ENCODE measurements at regions not wholly inside any gene's neighbourhood (a gene's known extent, or its start where the extent isn't known, plus 50 kb on each side); places are given as distances from the start of the nearest gene placed in this dataset.

DNA sequence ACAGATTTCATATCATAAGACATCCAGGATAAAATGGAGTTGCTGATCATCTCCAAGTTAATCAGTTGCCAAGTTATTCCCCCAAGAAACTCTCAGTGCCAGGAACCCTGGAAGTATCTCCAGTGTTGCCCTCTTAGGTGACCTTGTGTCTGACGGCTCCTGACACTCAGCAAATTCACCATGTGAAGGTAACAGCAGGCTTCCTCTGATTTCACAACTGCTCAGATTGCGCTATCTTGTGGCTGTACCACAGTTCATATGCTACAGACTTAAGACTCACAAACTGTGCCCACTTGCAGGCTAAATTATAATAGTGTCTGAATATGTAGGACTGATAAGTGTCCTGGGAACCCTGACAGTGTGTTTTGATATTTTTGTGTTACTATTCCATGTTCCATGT, 186.6 kb upstream of the OPRM1 start (continued):
- TF ChIP-seq, protein P1, sequence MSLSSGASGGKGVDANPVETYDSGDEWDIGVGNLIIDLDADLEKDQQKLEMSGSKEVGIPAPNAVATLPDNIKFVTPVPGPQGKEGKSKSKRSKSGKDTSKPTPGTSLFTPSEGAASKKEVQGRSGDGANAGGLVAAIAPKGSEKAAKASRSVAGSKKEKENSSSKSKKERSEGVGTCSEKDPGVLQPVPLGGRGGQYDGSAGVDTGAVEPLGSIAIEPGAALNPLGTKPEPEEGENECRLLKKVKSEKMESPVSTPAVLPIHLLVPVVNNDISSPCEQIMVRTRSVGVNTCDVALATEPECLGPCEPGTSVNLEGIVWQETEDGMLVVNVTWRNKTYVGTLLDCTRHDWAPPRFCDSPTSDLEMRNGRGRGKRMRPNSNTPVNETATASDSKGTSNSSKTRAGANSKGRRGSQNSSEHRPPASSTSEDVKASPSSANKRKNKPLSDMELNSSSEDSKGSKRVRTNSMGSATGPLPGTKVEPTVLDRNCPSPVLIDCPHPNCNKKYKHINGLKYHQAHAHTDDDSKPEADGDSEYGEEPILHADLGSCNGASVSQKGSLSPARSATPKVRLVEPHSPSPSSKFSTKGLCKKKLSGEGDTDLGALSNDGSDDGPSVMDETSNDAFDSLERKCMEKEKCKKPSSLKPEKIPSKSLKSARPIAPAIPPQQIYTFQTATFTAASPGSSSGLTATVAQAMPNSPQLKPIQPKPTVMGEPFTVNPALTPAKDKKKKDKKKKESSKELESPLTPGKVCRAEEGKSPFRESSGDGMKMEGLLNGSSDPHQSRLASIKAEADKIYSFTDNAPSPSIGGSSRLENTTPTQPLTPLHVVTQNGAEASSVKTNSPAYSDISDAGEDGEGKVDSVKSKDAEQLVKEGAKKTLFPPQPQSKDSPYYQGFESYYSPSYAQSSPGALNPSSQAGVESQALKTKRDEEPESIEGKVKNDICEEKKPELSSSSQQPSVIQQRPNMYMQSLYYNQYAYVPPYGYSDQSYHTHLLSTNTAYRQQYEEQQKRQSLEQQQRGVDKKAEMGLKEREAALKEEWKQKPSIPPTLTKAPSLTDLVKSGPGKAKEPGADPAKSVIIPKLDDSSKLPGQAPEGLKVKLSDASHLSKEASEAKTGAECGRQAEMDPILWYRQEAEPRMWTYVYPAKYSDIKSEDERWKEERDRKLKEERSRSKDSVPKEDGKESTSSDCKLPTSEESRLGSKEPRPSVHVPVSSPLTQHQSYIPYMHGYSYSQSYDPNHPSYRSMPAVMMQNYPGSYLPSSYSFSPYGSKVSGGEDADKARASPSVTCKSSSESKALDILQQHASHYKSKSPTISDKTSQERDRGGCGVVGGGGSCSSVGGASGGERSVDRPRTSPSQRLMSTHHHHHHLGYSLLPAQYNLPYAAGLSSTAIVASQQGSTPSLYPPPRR (CRISPR knock-in tag; IDR thresholded peaks at IDR 0.05; ENCODE audit: borderline replicate concordance): no peak
- TF ChIP-seq CHD1 (IDR thresholded peaks at IDR 0.05; ENCODE audit: low read length) (no peak), KAT7 (CRISPR knock-in tag; IDR thresholded peaks at IDR 0.05; ENCODE audit: borderline replicate concordance) (no peak), NONO (IDR thresholded peaks at IDR 0.05; ENCODE audit: low read depth in 2 of 2, low read length in 1 of 2) (no peak), MYNN (IDR thresholded peaks at IDR 0.05) (no peak), MYNN (CRISPR knock-in tag; IDR thresholded peaks at IDR 0.05) (no peak), ZKSCAN1 (IDR thresholded peaks at IDR 0.05; ENCODE audit: low read depth, low read length) (no peak), C11orf30 (IDR thresholded peaks at IDR 0.05; ENCODE audit: low read depth) (no peak), NCOA2 (IDR thresholded peaks at IDR 0.05; ENCODE audit: partially characterized antibody in 2 of 2) (no peak)
